Neuronal stem cell (in vitro differentiated cells): ENCODE measurements at regions not wholly inside any gene's neighbourhood (a gene's known extent, or its start where the extent isn't known, plus 50 kb on each side); places are given as distances from the start of the nearest gene placed in this dataset.

ENCODE experiments used
- DNase-seq: peaks from one replicate; pipeline ENCODE4 v3.0.0-alpha.2; 2013; ENCODE audit warnings: low spot score
- H2AFZ ChIP-seq: one replicate; pipeline ENCODE4 v1.6.1; 2013; ENCODE audit warnings: mild to moderate bottlenecking, low read length, inconsistent platforms
- H2AK5ac ChIP-seq: 2 replicates; pipeline ENCODE4 v1.6.1; 2013; ENCODE audit warnings: low read depth, mild to moderate bottlenecking, inconsistent platforms, low read length, moderate library complexity, mixed read lengths
- H2BK120ac ChIP-seq: 2 replicates; pipeline ENCODE4 v1.6.1; 2013; ENCODE audit warnings: low read depth, mild to moderate bottlenecking, inconsistent platforms, low read length, moderate library complexity, mixed read lengths
- H2BK12ac ChIP-seq: one replicate; pipeline ENCODE4 v1.6.1; 2013; ENCODE audit warnings: low read length, inconsistent platforms
- H2BK15ac ChIP-seq: 2 replicates; pipeline ENCODE4 v1.6.1; 2013; ENCODE audit warnings: mild to moderate bottlenecking, low read length, inconsistent platforms, mixed read lengths
- H2BK5ac ChIP-seq: one replicate; pipeline ENCODE4 v1.6.1; 2013; ENCODE audit warnings: inconsistent platforms, mild to moderate bottlenecking, low read length, moderate library complexity
- H3K14ac ChIP-seq: one replicate; pipeline ENCODE4 v1.6.1; 2013; ENCODE audit warnings: low read length, inconsistent platforms
- H3K18ac ChIP-seq: 2 replicates; pipeline ENCODE4 v1.6.1; 2013; ENCODE audit warnings: low read length, inconsistent platforms
- H3K23ac ChIP-seq: 2 replicates; pipeline ENCODE4 v1.6.1; 2013; ENCODE audit warnings: low read depth, mild to moderate bottlenecking, mixed read lengths, low read length, inconsistent platforms; ENCODE audit not compliant: poor library complexity
- H3K27ac ChIP-seq: replicated peaks from 3 replicates; pipeline ENCODE4 v1.5.1; 2013; ENCODE audit warnings: low read length, inconsistent platforms
- H3K27me3 ChIP-seq, 3 experiments: 2 replicates each; pipeline ENCODE4 v1.6.1; 2013; ENCODE audit warnings: low read length in 3 of 3, mild to moderate bottlenecking in 2 of 3, inconsistent platforms in 1 of 3, low read depth in 1 of 3, mixed read lengths in 1 of 3, moderate library complexity in 1 of 3; ENCODE audit not compliant: control insufficient read depth in 3 of 3, insufficient read depth in 3 of 3
- H3K36me3 ChIP-seq, 2 donors: replicated peaks in 1 of 2; 2 replicates each; pipeline ENCODE4 v1.6.1; 2013; ENCODE audit warnings: low read length in 2 of 2; ENCODE audit not compliant: control insufficient read depth in 2 of 2, insufficient read depth in 2 of 2
- H3K4ac ChIP-seq: 2 replicates; pipeline ENCODE4 v1.6.1; 2013; ENCODE audit warnings: inconsistent platforms, mild to moderate bottlenecking, low read length, moderate library complexity
- H3K4me1 ChIP-seq, 2 donors: 1 replicate in 1 of 2; 2 replicates in 1 of 2; pipeline ENCODE4 v1.6.1; 2013; ENCODE audit warnings: low read length in 2 of 2, low read depth in 1 of 2; ENCODE audit not compliant: control insufficient read depth in 2 of 2, insufficient read depth in 1 of 2
- H3K4me2 ChIP-seq: one replicate; pipeline ENCODE4 v1.6.1; 2013; ENCODE audit warnings: mild to moderate bottlenecking, low read length, inconsistent platforms; ENCODE audit not compliant: insufficient read depth, poor library complexity, severe bottlenecking
- H3K4me3 ChIP-seq, 2 donors: 2 replicates each; pipeline ENCODE4 v1.5.1; 2013; ENCODE audit warnings: low read length in 2 of 2, mild to moderate bottlenecking in 2 of 2, inconsistent platforms in 1 of 2, moderate library complexity in 1 of 2
- H3K79me1 ChIP-seq: one replicate; pipeline ENCODE4 v1.6.1; 2013; ENCODE audit warnings: low read depth, mild to moderate bottlenecking, inconsistent platforms, low read length, moderate library complexity
- H3K9ac ChIP-seq: one replicate; pipeline ENCODE4 v1.6.1; 2013; ENCODE audit warnings: mild to moderate bottlenecking, low read depth, low read length, inconsistent platforms; ENCODE audit not compliant: poor library complexity
- H3K9me3 ChIP-seq, 2 donors: replicated peaks in 1 of 2; 2 replicates each; pipeline versions ENCODE3 to v1.6.1; 2013; ENCODE audit warnings: low read length in 2 of 2, mild to moderate bottlenecking in 2 of 2, inconsistent platforms in 1 of 2, low read depth in 1 of 2, mixed read lengths in 1 of 2, moderate library complexity in 1 of 2; ENCODE audit not compliant: control insufficient read depth in 2 of 2, insufficient read depth in 1 of 2
- H4K8ac ChIP-seq: one replicate; pipeline ENCODE4 v1.6.1; 2013; ENCODE audit warnings: low read depth, mild to moderate bottlenecking, inconsistent platforms, low read length, moderate library complexity
- H4K91ac ChIP-seq: one replicate; pipeline ENCODE4 v1.6.1; 2013; ENCODE audit warnings: low read length, low read depth, mild to moderate bottlenecking, inconsistent platforms; ENCODE audit not compliant: poor library complexity
- WGBS, 2 donors: extraction: QIAGEN DNeasy Blood & Tissue Kit; methylation state at CpG; one replicate each; pipeline ENCODE4 v1.1.7; 2013; ENCODE audit warnings: missing lambda C conversion rate in 2 of 2, mixed read lengths in 1 of 2; ENCODE audit not compliant: insufficient read length in 2 of 2, insufficient replicate concordance in 1 of 2; ENCODE audit errors: extremely low coverage in 2 of 2; 5-methylcytosine and 5-hydroxymethylcytosine counted together

- WGBS, 2 donors = 100% methylated on average over 1 of the region's 8 CpGs; no CpG with 5 or more reads in 1 of the 2 donors
- Histone ChIP-seq H2BK120ac (no peak overlapping the region), H3K4me3 (no peak overlapping the region), H3K14ac (no peak overlapping the region), H3K9me3 (no peaks in the 10 kb centered on the region), H3K4ac (no peak overlapping the region), H3K27ac (no peak overlapping the region), H2AK5ac (no peak overlapping the region), H2BK5ac (no peak overlapping the region), H3K79me1 (no peaks in the 10 kb centered on the region), H4K91ac (no peak overlapping the region), H3K36me3 (no peaks in the 10 kb centered on the region), H3K23ac (no peak overlapping the region), H2BK15ac (no peak overlapping the region), H2AFZ (no peak overlapping the region), H4K8ac (no peak overlapping the region), H3K27me3 (no peaks in the 10 kb centered on the region), H3K9ac (no peak overlapping the region), H3K4me2 (no peak overlapping the region), H3K18ac (no peak overlapping the region), H2BK12ac (no peak overlapping the region), H3K4me1 (no peaks in the 10 kb centered on the region)
- DNase-seq = no peak
Measured at GRCh38 chr17:70298929-70299531, 129.7 kb downstream of the KCNJ2 start.

GRCh38 chr17:70307430-70308225 lies 138.3 kb downstream of the KCNJ2 start:
- peaks cover 0 to 3% of the 10 kb centered on the region in 2 donors for H3K9me3 ChIP-seq
- no peak overlapping the region for H4K91ac ChIP-seq
- H3K27me3 ChIP-seq = no peaks in the 10 kb centered on the region
- no peak overlapping the region for H4K8ac ChIP-seq
- peak overlapping the region; percentile 30 for H2AFZ ChIP-seq
- WGBS, 2 donors = no CpG with 5 or more reads among the region's 3 CpGs
- H3K4me2 ChIP-seq = no peak overlapping the region
- DNase-seq = no peak
- no peak overlapping the region for H3K18ac ChIP-seq
- no peak overlapping the region for H2BK120ac ChIP-seq
- no peak overlapping the region for H3K27ac ChIP-seq
- H3K23ac ChIP-seq = no peak overlapping the region
- H3K9ac ChIP-seq = no peak overlapping the region
- no peak overlapping the region for H2AK5ac ChIP-seq
- no peaks in the 10 kb centered on the region for H3K36me3 ChIP-seq
- no peaks in the 10 kb centered on the region for H3K4me1 ChIP-seq
- H2BK12ac ChIP-seq = no peak overlapping the region
- no peak overlapping the region for H2BK15ac ChIP-seq
- no peak overlapping the region for H3K14ac ChIP-seq
- no peaks in the 10 kb centered on the region for H3K79me1 ChIP-seq
- H2BK5ac ChIP-seq = no peak overlapping the region
- H3K4me3 ChIP-seq = no peak overlapping the region
- no peak overlapping the region for H3K4ac ChIP-seq

- H2BK5ac ChIP-seq = no peak overlapping the region
- no peak overlapping the region for H3K27ac ChIP-seq
- H3K79me1 ChIP-seq = no peaks in the 10 kb centered on the region
- no peak overlapping the region for H2BK12ac ChIP-seq
- H3K36me3 ChIP-seq = no peaks in the 10 kb centered on the region
- DNase-seq = no peak
- H3K9ac ChIP-seq = no peak overlapping the region
- H4K8ac ChIP-seq = no peak overlapping the region
- H3K23ac ChIP-seq = no peak overlapping the region
- H2BK15ac ChIP-seq = no peak overlapping the region
- H2BK120ac ChIP-seq = no peak overlapping the region
- H2AK5ac ChIP-seq = no peak overlapping the region
- no CpG with 5 or more reads among the region's 2 CpGs for WGBS, 2 donors
- H2AFZ ChIP-seq = no peak overlapping the region
- no peaks in the 10 kb centered on the region for H3K4me1 ChIP-seq
- H3K4me2 ChIP-seq = no peak overlapping the region
- no peak overlapping the region for H3K4ac ChIP-seq
- H3K4me3 ChIP-seq = no peak overlapping the region
- peaks cover 0 to 3% of the 10 kb centered on the region in 2 donors for H3K9me3 ChIP-seq
- no peak overlapping the region for H3K18ac ChIP-seq
- H3K27me3 ChIP-seq = no peaks in the 10 kb centered on the region
- no peak overlapping the region for H4K91ac ChIP-seq
- H3K14ac ChIP-seq = no peak overlapping the region
Measured at GRCh38 chr17:70308618-70309017, 139.3 kb downstream of the KCNJ2 start.

- H3K27me3 ChIP-seq = no peaks in the 10 kb centered on the region
- no peaks in the 10 kb centered on the region for H3K4me1 ChIP-seq
- H2AK5ac ChIP-seq = no peak overlapping the region
- no CpG with 5 or more reads among the region's 4 CpGs for WGBS, 2 donors
- H2BK120ac ChIP-seq = no peak overlapping the region
- H3K23ac ChIP-seq = no peak overlapping the region
- H3K4me3 ChIP-seq = no peak overlapping the region
- no peak overlapping the region for H3K18ac ChIP-seq
- H3K79me1 ChIP-seq = no peaks in the 10 kb centered on the region
- no peak overlapping the region for H3K27ac ChIP-seq
- no peak overlapping the region for H4K91ac ChIP-seq
- H2BK5ac ChIP-seq = no peak overlapping the region
- H2AFZ ChIP-seq = no peak overlapping the region
- peaks cover 0 to 3% of the 10 kb centered on the region in 2 donors for H3K9me3 ChIP-seq
- H4K8ac ChIP-seq = no peak overlapping the region
- H3K4me2 ChIP-seq = no peak overlapping the region
- H3K4ac ChIP-seq = no peak overlapping the region
- H3K36me3 ChIP-seq = no peaks in the 10 kb centered on the region
- H2BK15ac ChIP-seq = no peak overlapping the region
- no peak for DNase-seq
- H3K9ac ChIP-seq = no peak overlapping the region
- no peak overlapping the region for H3K14ac ChIP-seq
- H2BK12ac ChIP-seq = no peak overlapping the region
Measured at GRCh38 chr17:70310221-70310672, 140.9 kb downstream of the KCNJ2 start.
